Mesendoderm (in vitro differentiated cells): ENCODE measurements at regions not wholly inside any gene's neighbourhood (a gene's known extent, or its start where the extent isn't known, plus 50 kb on each side); places are given as distances from the start of the nearest gene placed in this dataset.

Source experiments
- DNase-seq: peaks from one replicate; pipeline ENCODE4 v3.0.0; 2013
- H2AK5ac ChIP-seq: 2 replicates; pipeline ENCODE4 v1.6.1; 2013; ENCODE audit warnings: low read length, inconsistent platforms
- H2BK120ac ChIP-seq: 2 replicates; pipeline ENCODE4 v1.6.1; 2013; ENCODE audit warnings: low read depth, mild to moderate bottlenecking, low read length, moderate library complexity, mixed read lengths
- H2BK15ac ChIP-seq: replicated peaks from 2 replicates; pipeline ENCODE4 v1.6.1; 2013; ENCODE audit warnings: low read depth, mild to moderate bottlenecking, moderate library complexity
- H2BK5ac ChIP-seq: 2 replicates; pipeline ENCODE4 v1.6.1; 2013; ENCODE audit warnings: low read length, inconsistent platforms
- H3K18ac ChIP-seq: 2 replicates; pipeline ENCODE4 v1.6.1; 2013; ENCODE audit warnings: mild to moderate bottlenecking, low read length, mixed read lengths
- H3K23ac ChIP-seq: one replicate; pipeline ENCODE4 v1.6.1; 2013; ENCODE audit warnings: low read length
- H3K27ac ChIP-seq: 2 replicates; pipeline ENCODE4 v1.5.1; 2013; ENCODE audit warnings: low read depth, mild to moderate bottlenecking, inconsistent platforms, low read length, moderate library complexity
- H3K27me3 ChIP-seq: 2 replicates; pipeline ENCODE4 v1.6.1; 2013; ENCODE audit warnings: low read length, control low read depth, mild to moderate bottlenecking, inconsistent platforms; ENCODE audit not compliant: insufficient read depth, poor library complexity
- H3K36me3 ChIP-seq: 2 replicates; pipeline ENCODE4 v1.6.1; 2013; ENCODE audit warnings: low read length, inconsistent platforms; ENCODE audit not compliant: control insufficient read depth, insufficient read depth
- H3K4ac ChIP-seq: one replicate; pipeline ENCODE4 v1.6.1; 2013; ENCODE audit warnings: low read depth, mild to moderate bottlenecking, low read length, moderate library complexity
- H3K4me1 ChIP-seq: 2 replicates; pipeline ENCODE4 v1.6.1; 2013; ENCODE audit warnings: low read depth, low read length, inconsistent platforms; ENCODE audit not compliant: control insufficient read depth
- H3K4me2 ChIP-seq: 2 replicates; pipeline ENCODE4 v1.6.1; 2013; ENCODE audit warnings: low read length
- H3K4me3 ChIP-seq: 2 replicates; pipeline ENCODE4 v1.5.1; 2013; ENCODE audit warnings: mild to moderate bottlenecking, low read length
- H3K56ac ChIP-seq: one replicate; pipeline ENCODE4 v1.6.1; 2013; ENCODE audit warnings: low read length
- H3K79me1 ChIP-seq: 2 replicates; pipeline ENCODE4 v1.6.1; 2013; ENCODE audit warnings: low read length, inconsistent platforms
- H3K79me2 ChIP-seq: 2 replicates; pipeline ENCODE4 v1.6.1; 2013; ENCODE audit warnings: mild to moderate bottlenecking, low read length; ENCODE audit not compliant: control insufficient read depth, insufficient read depth
- H3K9ac ChIP-seq: 2 replicates; pipeline ENCODE4 v1.6.1; 2013; ENCODE audit warnings: low read length, inconsistent platforms
- H4K5ac ChIP-seq: one replicate; pipeline ENCODE4 v1.6.1; 2013; ENCODE audit warnings: low read length
- H4K8ac ChIP-seq: one replicate; pipeline ENCODE4 v1.6.1; 2013; ENCODE audit warnings: low read depth, mild to moderate bottlenecking, control low read depth, low read length, moderate library complexity
- WGBS: extraction: QIAGEN DNeasy Blood & Tissue Kit; methylation state at CpG from one replicate; pipeline ENCODE4 v1.1.7; 2013; ENCODE audit warnings: low lambda C conversion rate, missing lambda C conversion rate; ENCODE audit not compliant: insufficient coverage; ENCODE audit errors: extremely low coverage; 5-methylcytosine and 5-hydroxymethylcytosine counted together

DNA sequence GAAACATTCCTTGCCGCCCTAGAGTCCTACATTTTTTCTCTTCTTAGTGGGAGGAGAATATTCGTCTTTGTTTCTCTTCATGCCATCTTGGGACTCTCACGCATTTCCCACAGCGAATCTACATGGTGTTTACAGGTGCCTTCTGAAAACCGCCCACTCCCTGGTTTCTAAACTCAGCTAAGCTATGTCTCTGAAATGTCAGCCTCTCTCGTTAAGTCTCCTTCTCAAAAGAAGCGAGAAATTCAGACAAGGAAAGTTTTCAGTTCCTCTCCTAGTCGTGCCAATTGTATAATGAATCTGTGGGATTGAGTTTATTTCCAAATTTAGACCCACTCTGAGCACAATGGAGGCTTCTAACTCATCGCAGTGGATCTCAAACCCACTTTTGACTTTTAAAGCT, 186.8 kb upstream of the NFIB start:
- Histone ChIP-seq H4K8ac (no peak overlapping the region), H3K79me1 (no peaks in the 10 kb centered on the region), H3K36me3 (no peaks in the 10 kb centered on the region), H3K79me2 (no peaks in the 10 kb centered on the region), H2BK120ac (no peak overlapping the region), H3K27me3 (no peaks in the 10 kb centered on the region), H3K27ac (no peak overlapping the region), H3K4ac (no peak overlapping the region), H3K4me1 (no peaks in the 10 kb centered on the region), H3K4me2 (no peak overlapping the region), H3K4me3 (no peak overlapping the region), H3K23ac (no peak overlapping the region), H2BK15ac (no peak overlapping the region), H3K9ac (no peak overlapping the region), H3K56ac (no peak overlapping the region), H2BK5ac (no peak overlapping the region), H3K18ac (no peak overlapping the region), H4K5ac (no peak overlapping the region), H2AK5ac (no peak overlapping the region)
- no CpG with 5 or more reads among the region's 9 CpGs for WGBS
- DNase-seq = no peak

DNA sequence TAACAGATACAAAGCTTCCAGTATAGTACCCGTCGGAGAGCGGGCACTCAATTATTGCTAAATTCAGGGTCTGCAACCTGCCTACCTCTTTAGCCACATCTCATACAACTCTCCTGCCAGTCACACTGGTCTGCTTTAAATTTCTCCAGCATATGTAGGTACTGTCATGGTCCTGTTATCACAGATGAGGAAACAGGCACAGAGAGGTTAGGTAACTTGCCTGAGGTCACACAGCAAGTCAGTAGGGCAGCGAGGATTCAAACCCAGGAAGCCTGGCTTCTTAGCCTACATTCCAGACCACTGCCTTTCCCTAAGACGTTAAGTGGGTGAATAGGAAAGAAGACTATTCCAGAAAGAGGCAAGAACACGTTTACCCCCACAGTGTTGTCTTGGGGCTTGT, 186.0 kb upstream of the NFIB start:
- no peak overlapping the region for H3K18ac ChIP-seq
- no peak overlapping the region for H3K4ac ChIP-seq
- no peak overlapping the region for H2BK120ac ChIP-seq
- H2BK5ac ChIP-seq = no peak overlapping the region
- H2BK15ac ChIP-seq = no peak overlapping the region
- no peak overlapping the region for H4K8ac ChIP-seq
- no peak overlapping the region for H3K4me3 ChIP-seq
- H2AK5ac ChIP-seq = no peak overlapping the region
- WGBS = no CpG with 5 or more reads among the region's 6 CpGs
- no peaks in the 10 kb centered on the region for H3K4me1 ChIP-seq
- no peaks in the 10 kb centered on the region for H3K79me1 ChIP-seq
- no peaks in the 10 kb centered on the region for H3K27me3 ChIP-seq
- H3K36me3 ChIP-seq = no peaks in the 10 kb centered on the region
- H3K23ac ChIP-seq = no peak overlapping the region
- H3K9ac ChIP-seq = no peak overlapping the region
- H4K5ac ChIP-seq = no peak overlapping the region
- no peak for DNase-seq
- H3K27ac ChIP-seq = no peak overlapping the region
- H3K4me2 ChIP-seq = no peak overlapping the region
- no peak overlapping the region for H3K56ac ChIP-seq
- H3K79me2 ChIP-seq = no peaks in the 10 kb centered on the region

GRCh38 chr9:14498824-14499223, 184.9 kb upstream of the NFIB start:
- WGBS = 100% methylated on average over 1 of the region's 5 CpGs
- Histone ChIP-seq H3K9ac (no peak overlapping the region), H3K79me1 (no peaks in the 10 kb centered on the region), H4K8ac (no peak overlapping the region), H2BK15ac (no peak overlapping the region), H3K18ac (no peak overlapping the region), H3K4me1 (no peaks in the 10 kb centered on the region), H3K4me2 (no peak overlapping the region), H3K27me3 (no peaks in the 10 kb centered on the region), H2BK120ac (no peak overlapping the region), H3K4me3 (no peak overlapping the region), H3K27ac (no peak overlapping the region), H2AK5ac (no peak overlapping the region), H3K4ac (no peak overlapping the region), H3K79me2 (no peaks in the 10 kb centered on the region), H3K36me3 (no peaks in the 10 kb centered on the region), H3K23ac (no peak overlapping the region), H4K5ac (no peak overlapping the region), H3K56ac (no peak overlapping the region), H2BK5ac (no peak overlapping the region)
- DNase-seq = no peak

- Histone ChIP-seq H3K4me3 (no peak overlapping the region), H3K4me2 (no peak overlapping the region), H3K18ac (no peak overlapping the region), H3K79me2 (no peaks in the 10 kb centered on the region), H4K5ac (no peak overlapping the region), H3K79me1 (no peaks in the 10 kb centered on the region), H3K4me1 (no peaks in the 10 kb centered on the region), H3K23ac (no peak overlapping the region), H2BK15ac (no peak overlapping the region), H2BK5ac (no peak overlapping the region), H3K56ac (no peak overlapping the region), H3K36me3 (no peaks in the 10 kb centered on the region), H3K27me3 (no peaks in the 10 kb centered on the region), H3K27ac (no peak overlapping the region), H2BK120ac (no peak overlapping the region), H3K9ac (no peak overlapping the region), H2AK5ac (no peak overlapping the region), H3K4ac (no peak overlapping the region), H4K8ac (no peak overlapping the region)
- DNase-seq = no peak
- WGBS = no CpG with 5 or more reads among the region's 1 CpG
Observed at GRCh38 chr9:14497476-14497875, 183.5 kb upstream of the NFIB start.

GRCh38 chr9:14488421-14489190, 174.7 kb upstream of the NFIB start:
- Histone ChIP-seq H3K79me2 (no peaks in the 10 kb centered on the region), H3K4me1 (no peaks in the 10 kb centered on the region), H3K36me3 (no peaks in the 10 kb centered on the region), H3K4me2 (no peak overlapping the region), H3K4me3 (no peak overlapping the region), H2BK15ac (no peak overlapping the region), H3K27ac (no peak overlapping the region), H2BK5ac (no peak overlapping the region), H3K79me1 (no peaks in the 10 kb centered on the region), H3K4ac (no peak overlapping the region), H3K23ac (no peak overlapping the region), H3K56ac (no peak overlapping the region), H3K9ac (no peak overlapping the region), H3K27me3 (no peaks in the 10 kb centered on the region), H3K18ac (no peak overlapping the region), H4K5ac (no peak overlapping the region), H2BK120ac (no peak overlapping the region), H2AK5ac (no peak overlapping the region), H4K8ac (no peak overlapping the region)
- DNase-seq = no peak
- no CpG with 5 or more reads among the region's 3 CpGs for WGBS
